Thyroid gland (tissue), 4 donors: ENCODE measurements at regions not wholly inside any gene's neighbourhood (a gene's known extent, or its start where the extent isn't known, plus 50 kb on each side); places are given as distances from the start of the nearest gene placed in this dataset.

Source experiments
- POLR2A ChIP-seq, 2 donors: fragments of 450-650 bp; IDR thresholded peaks; one replicate each; pipeline ENCODE4 v1.6.1; 2017; ENCODE audit warnings: antibody characterized with exemption in 2 of 2, mild to moderate bottlenecking in 2 of 2, moderate library complexity in 1 of 2
- TF ChIP-seq, protein P1 (sequence below), 6 experiments: fragments of 200-600 bp in 3 of 6; fragments of 450-650 bp in 3 of 6; sonication (generic) in 3 of 6; IDR thresholded peaks; one replicate each; pipeline ENCODE4 v1.5.1; 2016 to 2019; ENCODE audit warnings: antibody characterized with exemption in 6 of 6, mild to moderate bottlenecking in 2 of 6, inconsistent platforms in 1 of 6, moderate library complexity in 1 of 6

DNA sequence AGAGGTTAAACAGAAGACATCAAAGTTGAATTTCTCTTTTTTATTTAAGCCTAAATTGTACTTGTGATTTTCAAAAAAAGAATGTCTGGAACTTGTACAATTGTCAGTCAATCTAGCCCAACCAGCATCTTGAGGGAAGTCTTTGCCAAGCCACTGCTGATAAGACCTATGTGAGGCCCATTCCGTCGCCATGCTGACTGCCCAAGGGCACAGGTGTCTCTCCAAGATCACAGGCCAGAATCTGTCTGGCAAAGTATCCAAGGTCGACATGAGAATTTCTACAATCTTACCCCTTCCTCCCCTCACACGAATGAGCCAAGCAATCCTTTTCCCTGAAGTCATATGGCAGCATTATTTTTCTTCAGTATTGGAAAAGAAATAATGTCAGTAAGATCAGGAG lies 614.5 kb downstream of the CBLN4 start:
- TF ChIP-seq, protein P1, sequence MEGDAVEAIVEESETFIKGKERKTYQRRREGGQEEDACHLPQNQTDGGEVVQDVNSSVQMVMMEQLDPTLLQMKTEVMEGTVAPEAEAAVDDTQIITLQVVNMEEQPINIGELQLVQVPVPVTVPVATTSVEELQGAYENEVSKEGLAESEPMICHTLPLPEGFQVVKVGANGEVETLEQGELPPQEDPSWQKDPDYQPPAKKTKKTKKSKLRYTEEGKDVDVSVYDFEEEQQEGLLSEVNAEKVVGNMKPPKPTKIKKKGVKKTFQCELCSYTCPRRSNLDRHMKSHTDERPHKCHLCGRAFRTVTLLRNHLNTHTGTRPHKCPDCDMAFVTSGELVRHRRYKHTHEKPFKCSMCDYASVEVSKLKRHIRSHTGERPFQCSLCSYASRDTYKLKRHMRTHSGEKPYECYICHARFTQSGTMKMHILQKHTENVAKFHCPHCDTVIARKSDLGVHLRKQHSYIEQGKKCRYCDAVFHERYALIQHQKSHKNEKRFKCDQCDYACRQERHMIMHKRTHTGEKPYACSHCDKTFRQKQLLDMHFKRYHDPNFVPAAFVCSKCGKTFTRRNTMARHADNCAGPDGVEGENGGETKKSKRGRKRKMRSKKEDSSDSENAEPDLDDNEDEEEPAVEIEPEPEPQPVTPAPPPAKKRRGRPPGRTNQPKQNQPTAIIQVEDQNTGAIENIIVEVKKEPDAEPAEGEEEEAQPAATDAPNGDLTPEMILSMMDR (IDR thresholded peaks at IDR 0.05) = no peak
- TF ChIP-seq POLR2A (IDR thresholded peaks at IDR 0.05) = no peak
